ENCODE measurements at regions not wholly inside any gene's neighbourhood (a gene's known extent, or its start where the extent isn't known, plus 50 kb on each side); places are given as distances from the start of the nearest gene placed in this dataset.
A peak's percentile ranks its signal among the peaks of the same experiment; 100 is the strongest.
"Not testable (repeated sequence)": the region's sequence is repeated elsewhere in the genome, so short reads cannot be mapped to it uniquely, and the experiment has no call there.

- DNase-seq (ENCODE audit: low read depth in 2 of 2) = not testable (repeated sequence)
Measured at GRCh38 chr2:87198422-87198821, 176.8 kb upstream of the PLGLB1 start.

- not testable (repeated sequence) for DNase-seq (ENCODE audit: low read depth in 2 of 2)
Measured at GRCh38 chr2:87199228-87199627, 177.6 kb upstream of the PLGLB1 start.

GRCh38 chr2:87204569-87205147 lies 183.0 kb upstream of the PLGLB1 start:
- DNase-seq (ENCODE audit: low read depth in 2 of 2) = not testable (repeated sequence)

- not testable (repeated sequence) for DNase-seq (ENCODE audit: low read depth in 2 of 2)
Measured at GRCh38 chr2:87212938-87213337, 191.3 kb upstream of the PLGLB1 start.

DNA sequence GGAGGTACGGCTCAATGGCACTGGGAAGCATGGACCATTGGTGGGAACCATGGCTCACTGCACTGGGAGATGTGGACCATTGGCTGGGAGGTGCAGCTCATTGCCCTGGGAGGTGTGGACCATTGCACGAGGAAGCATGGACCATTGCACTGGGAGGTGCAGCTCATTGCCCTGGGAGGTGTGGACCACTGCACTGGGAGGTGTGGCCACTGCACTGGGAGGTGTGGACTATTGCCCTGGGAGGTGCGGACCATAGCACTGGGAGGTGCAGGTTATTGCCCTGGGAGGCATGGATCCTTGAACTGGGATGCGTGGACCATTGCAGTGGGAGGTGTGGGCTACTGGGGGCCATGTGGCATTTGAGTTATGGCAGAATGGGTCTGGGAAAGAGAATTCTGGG lies 195.4 kb upstream of the PLGLB1 start:
- DNase-seq (ENCODE audit: low read depth in 2 of 2) = not testable (repeated sequence)

DNA sequence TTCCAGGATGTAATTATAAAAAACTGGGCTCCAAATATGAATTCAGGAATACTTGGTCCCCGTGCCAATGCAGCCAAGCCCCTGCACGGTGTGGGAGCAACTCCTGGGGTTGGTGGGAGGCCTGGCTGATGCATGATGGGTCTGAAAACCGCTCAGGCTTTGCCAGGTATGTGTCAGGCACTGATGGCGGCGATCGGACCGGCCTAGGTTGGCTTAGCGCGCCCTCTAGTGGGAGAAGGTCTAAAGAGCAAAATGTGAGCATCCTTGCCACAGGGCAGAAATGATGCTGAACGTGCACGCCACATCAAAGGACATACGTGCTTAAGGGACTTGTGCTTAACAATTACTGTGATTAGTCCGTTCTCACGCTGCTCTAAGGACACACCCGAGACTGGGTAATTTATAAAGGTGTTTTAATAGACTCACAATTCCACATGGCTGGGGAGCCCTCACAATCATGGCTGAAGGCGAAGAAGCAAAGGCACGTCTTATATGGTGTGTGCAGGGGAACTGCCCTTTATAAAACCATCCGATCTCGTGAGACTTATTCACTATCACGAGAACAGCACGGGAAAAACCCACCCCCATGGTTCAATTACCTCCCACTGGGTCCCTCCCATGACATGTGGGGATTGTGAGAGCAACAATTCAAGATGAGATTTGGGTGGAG lies 196.2 kb upstream of the PLGLB1 start:
- peak; percentile 11 to 52 for DNase-seq (ENCODE audit: low read depth in 2 of 2)

GRCh38 chr2:87220651-87221050 lies 199.0 kb upstream of the PLGLB1 start:
- DNase-seq (ENCODE audit: low read depth in 2 of 2) = not testable (repeated sequence)

DNA sequence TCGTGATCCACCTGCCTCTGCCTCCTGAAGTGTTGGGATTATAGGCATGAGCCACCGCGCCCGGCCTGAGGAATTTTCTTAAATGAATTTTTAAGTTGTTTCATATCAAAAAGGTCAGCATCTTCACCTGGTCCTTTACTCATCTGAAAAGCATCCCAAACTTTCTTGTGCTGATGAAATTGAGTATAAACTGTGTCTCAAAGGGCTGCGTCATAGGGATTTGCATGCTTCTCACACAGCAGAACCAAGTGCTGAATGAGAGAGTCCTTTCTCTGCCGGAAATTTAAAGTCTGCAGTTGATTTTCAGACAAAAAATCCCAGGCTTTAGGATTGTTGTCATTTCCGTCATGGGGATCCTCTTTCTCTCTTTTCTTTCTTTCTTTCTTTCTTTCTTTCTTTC lies 200.5 kb upstream of the PLGLB1 start:
- DNase-seq (ENCODE audit: low read depth in 2 of 2) = not testable (repeated sequence)

DNA sequence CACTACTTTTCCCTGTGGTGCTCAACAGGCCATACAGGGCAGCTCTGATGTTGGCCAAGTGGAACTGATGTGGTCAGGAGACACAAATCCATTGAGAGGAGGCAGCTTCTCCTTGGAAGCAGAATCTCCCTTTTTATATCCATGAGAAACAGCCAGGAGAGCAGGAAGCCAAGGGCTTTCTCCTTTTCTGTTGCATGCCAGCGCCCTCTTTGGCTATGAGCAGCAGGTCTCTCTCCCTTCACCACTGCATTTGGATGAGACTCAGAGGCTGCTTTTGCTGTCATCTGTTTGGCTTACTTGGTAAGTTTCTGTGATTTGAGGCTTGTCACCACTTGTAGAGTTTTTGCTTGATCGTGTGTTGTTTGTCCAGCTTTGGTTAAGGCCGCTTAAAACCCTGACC lies 202.2 kb upstream of the PLGLB1 start:
- not testable (repeated sequence) for DNase-seq (ENCODE audit: low read depth in 2 of 2)

DNA sequence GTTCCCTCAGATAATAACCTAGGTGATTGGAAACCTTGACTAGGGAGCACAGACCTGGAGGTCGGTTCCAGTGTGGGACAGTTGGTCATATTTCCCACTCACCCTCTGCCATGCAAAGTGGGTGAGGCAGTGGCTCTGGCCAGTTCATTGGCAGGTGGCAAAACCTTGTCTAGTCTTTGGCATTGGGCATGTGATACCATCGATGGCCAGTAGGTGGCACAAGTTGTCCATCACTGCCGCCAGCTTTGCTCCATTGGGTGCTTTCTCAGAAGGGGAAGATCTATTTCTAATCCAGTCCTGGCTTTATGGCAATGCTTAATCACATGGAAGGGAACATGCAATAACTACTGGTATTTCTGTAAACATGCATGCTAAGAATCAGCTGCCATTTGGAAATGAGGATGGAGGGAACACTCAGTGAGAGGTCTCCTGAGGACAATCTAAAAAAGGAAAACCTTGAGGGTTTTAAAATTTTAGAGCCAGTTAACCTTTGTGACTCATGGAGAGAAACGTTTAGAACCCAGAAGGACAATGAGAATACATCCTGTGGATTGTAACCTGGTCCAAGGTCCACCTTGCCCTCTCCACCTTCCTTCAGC lies 207.5 kb upstream of the PLGLB1 start:
- not testable (repeated sequence) for DNase-seq (ENCODE audit: low read depth in 2 of 2)

- DNase-seq (ENCODE audit: low read depth in 2 of 2) = not testable (repeated sequence)
Measured at GRCh38 chr2:87229964-87230363, 208.3 kb upstream of the PLGLB1 start.

DNA sequence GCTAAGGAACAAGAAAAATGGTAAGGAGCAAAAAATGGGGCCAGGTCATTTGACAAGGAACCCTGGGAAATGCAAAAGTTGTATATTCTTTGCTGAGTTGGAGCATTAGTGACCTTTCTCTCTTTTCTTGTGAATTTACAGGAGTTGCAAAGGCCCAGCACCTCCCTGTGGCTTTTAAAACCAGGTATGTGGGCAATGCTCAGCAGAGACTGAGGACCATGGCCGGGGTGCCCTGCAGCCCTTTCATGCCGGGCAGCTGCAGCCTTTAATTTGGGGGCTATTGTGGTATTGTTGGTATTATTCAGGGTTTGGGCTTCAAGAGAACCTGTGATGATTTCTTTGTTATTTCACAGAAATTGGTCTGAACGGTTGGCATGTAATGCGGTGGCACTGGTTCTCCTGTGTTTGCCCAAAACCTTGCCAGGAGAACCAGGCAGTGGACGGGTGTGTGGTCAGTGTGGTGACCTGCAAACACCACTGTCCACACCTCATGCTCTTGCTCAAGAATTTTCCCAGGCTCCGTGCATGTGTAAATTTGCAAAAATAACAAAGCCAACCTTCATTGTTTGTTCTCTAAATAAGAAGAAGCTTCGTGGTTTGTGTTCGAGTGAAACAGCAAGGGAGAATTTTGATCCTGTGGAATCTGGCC lies 213.8 kb upstream of the PLGLB1 start:
- DNase-seq (ENCODE audit: low read depth in 2 of 2) = not testable (repeated sequence)

DNA sequence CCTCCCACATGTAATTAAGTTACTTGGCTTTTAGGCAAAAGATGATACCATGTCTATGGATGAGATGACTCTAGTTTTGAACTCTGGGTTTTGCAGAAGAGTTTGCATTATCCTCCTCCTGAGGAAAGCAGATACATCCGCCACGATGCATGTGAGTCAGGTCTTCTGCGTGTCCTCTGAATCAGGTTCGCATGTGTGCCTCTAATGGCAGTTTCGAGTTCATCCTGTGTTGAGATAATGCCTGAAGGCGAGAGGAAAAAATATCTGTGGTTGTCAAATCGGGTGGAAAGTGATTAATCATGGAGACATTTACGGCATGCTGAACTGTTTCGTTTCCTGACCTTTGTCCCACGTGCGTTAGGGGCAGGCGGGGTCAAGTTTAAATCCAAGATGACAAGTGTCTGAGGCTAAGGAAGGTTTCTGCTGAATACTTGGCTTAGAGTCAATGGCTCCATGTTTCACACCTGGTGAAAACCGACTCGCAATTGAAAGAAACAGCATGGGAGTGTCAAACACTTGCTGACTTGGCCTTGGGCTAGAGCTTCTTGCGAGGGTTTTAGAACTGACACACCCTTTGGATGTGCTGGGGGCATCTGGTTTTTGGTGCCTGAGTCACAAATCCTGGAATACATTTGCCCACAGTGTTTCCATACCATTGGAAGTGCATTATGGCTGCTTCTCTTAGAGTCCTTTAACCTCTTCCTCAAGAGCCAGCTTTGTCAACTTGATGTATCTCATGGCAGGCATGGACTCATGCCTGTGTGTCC lies 216.1 kb upstream of the PLGLB1 start:
- not testable (repeated sequence) for DNase-seq (ENCODE audit: low read depth in 2 of 2)

DNA sequence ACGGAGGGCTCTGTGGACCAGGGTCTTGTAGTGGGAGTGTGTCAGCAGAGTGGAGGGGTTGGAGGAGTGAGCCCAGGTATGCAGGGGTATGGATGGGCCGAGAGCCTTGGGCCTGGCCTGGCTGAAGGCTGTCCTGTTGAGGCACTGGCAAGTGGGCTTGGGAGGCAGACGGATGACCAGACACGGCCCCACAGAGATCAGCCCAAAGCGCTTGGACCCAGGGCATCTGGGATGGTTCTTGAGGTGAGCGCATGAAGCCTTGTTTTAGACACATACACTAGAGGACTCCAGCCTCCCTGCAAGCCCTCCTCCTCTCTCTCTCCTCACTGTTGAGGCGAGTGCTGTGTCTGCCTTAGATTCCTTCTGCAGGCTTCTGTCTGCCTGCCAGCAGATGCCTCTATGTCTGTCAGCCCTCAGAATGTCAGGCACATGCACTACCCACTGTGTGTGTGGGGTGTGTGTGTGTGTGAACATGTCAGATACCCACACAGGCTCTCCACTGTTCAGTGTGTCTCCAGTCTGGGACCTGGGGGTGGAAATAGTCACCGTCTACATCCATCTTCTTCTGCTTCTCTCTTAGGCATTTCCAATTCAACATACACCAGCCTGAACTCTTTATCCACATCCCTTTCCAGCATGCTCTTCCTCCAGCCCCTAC lies 218.0 kb upstream of the PLGLB1 start:
- not testable (repeated sequence) for DNase-seq (ENCODE audit: low read depth in 2 of 2)

GRCh38 chr2:87246066-87246717 lies 224.5 kb upstream of the PLGLB1 start:
- not testable (repeated sequence) for DNase-seq (ENCODE audit: low read depth in 2 of 2)

- DNase-seq (ENCODE audit: low read depth in 2 of 2) = not testable (repeated sequence)
Measured at GRCh38 chr2:87252046-87252445, 230.4 kb upstream of the PLGLB1 start.

- DNase-seq (ENCODE audit: low read depth in 2 of 2) = not testable (repeated sequence)
Measured at GRCh38 chr2:87254562-87254961, 232.9 kb upstream of the PLGLB1 start.

DNA sequence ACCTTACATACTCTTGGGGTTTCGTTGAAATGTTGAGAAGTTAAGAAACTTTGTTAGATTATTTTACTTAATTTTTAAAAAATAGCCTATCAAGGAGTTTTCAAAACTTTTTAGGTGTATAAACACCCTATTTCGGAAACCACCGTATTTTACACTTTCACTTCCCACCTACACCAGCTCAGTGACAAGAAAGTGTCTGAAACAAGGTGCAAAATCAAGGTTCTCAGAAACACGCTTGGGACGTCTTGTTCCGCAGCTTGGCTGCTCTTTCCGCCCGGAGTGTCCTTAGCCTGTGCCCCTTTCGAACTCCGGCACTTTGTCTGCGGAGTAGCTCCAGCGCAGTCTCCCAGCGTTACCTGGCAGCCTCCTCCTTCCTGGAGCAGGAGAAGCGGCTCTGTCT lies 233.8 kb upstream of the PLGLB1 start:
- DNase-seq (ENCODE audit: low read depth in 2 of 2) = not testable (repeated sequence)

GRCh38 chr2:87258887-87259286 lies 237.2 kb upstream of the PLGLB1 start:
- not testable (repeated sequence) for DNase-seq (ENCODE audit: low read depth in 2 of 2)

- not testable (repeated sequence) for DNase-seq (ENCODE audit: low read depth in 2 of 2)
Measured at GRCh38 chr2:87262184-87262702, 240.6 kb upstream of the PLGLB1 start.

All from activated CD8-positive, alpha-beta memory T cell treated with anti-CD3 and anti-CD28 coated beads for 4 hours (primary cell).